ENCODE measurements at regions not wholly inside any gene's neighbourhood (a gene's known extent, or its start where the extent isn't known, plus 50 kb on each side); places are given as distances from the start of the nearest gene placed in this dataset.

- H3K4me3 Mint-ChIP-seq (ENCODE audit: low read depth, unreplicated experiment) = no peak overlapping the region
- H3K27me3 Mint-ChIP-seq (ENCODE audit: unreplicated experiment) = no peaks in the 10 kb centered on the region
- no TSS peak for BruUV-seq (replicated peaks)
- intact Hi-C loops (cut with micrococcal nuclease; ENCODE audit: unreplicated experiment) = no loop called here
- H3K36me3 Mint-ChIP-seq (ENCODE audit: insufficient read depth, unreplicated experiment) = no peaks in the 10 kb centered on the region
- no peak for DNase-seq
- no peak overlapping the region for H3K27ac Mint-ChIP-seq (ENCODE audit: unreplicated experiment)
- H3K4me1 Mint-ChIP-seq (ENCODE audit: low read depth, unreplicated experiment) = no peaks in the 10 kb centered on the region
- no peaks in the 10 kb centered on the region for H3K9me3 Mint-ChIP-seq (ENCODE audit: low read depth, unreplicated experiment)
- no peak for TF ChIP-seq CTCF (IDR thresholded peaks at IDR 0.05; ENCODE audit: unreplicated experiment)
- CTCF ChIA-PET = interaction anchor here (0.7 kb wide), 2 partner anchors 109 to 246 kb away, joined by 4 to 5 read pairs; no protein-coding TSS in a partner anchor
Measured at GRCh38 chr11:70643642-70644041, 245.3 kb downstream of the CTTN start.

DNA sequence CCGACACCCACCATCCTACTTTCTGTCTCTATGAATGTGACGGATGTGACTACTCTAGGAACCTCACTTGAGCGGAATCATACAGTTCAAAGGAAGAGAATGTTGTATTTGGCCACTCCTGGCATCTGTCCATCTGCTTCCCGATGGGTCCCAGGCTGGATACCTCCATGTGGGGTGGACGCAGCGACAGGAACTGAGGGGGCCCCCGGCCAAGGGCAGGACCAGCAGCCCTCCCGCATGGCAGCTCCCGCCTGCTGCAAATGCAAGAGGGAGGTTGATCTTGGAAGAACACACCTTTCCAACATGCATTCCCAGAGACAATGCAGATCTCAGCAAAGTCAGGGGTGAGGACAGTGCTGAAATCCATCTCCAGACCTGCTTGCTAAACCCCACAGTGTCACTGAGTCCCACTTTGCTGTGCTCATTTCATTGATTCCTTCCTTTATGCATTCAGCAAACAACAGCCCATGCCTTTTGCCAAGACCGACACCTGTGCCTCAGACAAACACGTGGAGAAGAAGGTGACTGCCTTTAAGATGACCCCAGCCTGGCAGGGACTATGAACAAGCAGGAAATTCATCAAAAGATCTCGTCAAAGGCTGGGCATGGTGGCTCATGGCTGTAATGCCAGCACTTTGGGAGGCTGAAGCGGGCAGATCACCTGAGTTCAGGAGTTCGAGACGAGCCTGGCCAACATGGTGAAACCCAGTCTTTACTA is 246.2 kb downstream of the CTTN start:
- CTCF ChIA-PET = interaction anchor here (0.5 kb wide), 1 partner anchor 631 kb away, joined by 8 read pairs; no protein-coding TSS in a partner anchor
- no peaks in the 10 kb centered on the region for H3K9me3 Mint-ChIP-seq (ENCODE audit: low read depth, unreplicated experiment)
- BruUV-seq (replicated peaks) = no TSS peak
- no peaks in the 10 kb centered on the region for H3K36me3 Mint-ChIP-seq (ENCODE audit: insufficient read depth, unreplicated experiment)
- DNase-seq = no peak
- H3K4me3 Mint-ChIP-seq (ENCODE audit: low read depth, unreplicated experiment) = no peak overlapping the region
- no peak overlapping the region for H3K27ac Mint-ChIP-seq (ENCODE audit: unreplicated experiment)
- TF ChIP-seq CTCF (IDR thresholded peaks at IDR 0.05; ENCODE audit: unreplicated experiment) = no peak
- no peaks in the 10 kb centered on the region for H3K4me1 Mint-ChIP-seq (ENCODE audit: low read depth, unreplicated experiment)
- intact Hi-C loops (cut with micrococcal nuclease; ENCODE audit: unreplicated experiment) = no loop called here
- no peaks in the 10 kb centered on the region for H3K27me3 Mint-ChIP-seq (ENCODE audit: unreplicated experiment)

DNA sequence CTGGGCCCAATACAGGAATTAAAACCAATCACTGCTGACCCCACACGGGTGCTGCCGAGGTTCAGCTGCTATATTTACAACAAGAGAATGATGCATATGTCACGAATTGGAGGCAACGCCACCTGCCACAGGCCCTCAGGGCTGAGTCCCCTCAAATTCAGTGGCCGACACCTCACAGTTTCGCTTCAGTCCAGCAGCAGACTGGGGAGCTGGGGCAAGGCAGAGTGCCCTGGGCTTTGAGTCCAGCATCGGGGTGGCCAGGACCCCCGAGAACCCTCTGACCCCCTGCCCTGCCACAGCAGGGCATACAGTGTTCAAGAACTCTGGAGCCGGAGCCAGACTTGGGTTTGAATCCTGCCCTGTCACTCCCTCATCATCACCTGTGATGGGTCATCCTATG is 247.2 kb downstream of the CTTN start:
- CTCF ChIA-PET = no interaction called here
- no peak for TF ChIP-seq CTCF (IDR thresholded peaks at IDR 0.05; ENCODE audit: unreplicated experiment)
- Mint-ChIP-seq H3K27me3 (ENCODE audit: unreplicated experiment) (no peaks in the 10 kb centered on the region), H3K4me3 (ENCODE audit: low read depth, unreplicated experiment) (no peak overlapping the region), H3K4me1 (ENCODE audit: low read depth, unreplicated experiment) (no peaks in the 10 kb centered on the region), H3K36me3 (ENCODE audit: insufficient read depth, unreplicated experiment) (peaks cover 5% of the 10 kb centered on the region), H3K27ac (ENCODE audit: unreplicated experiment) (no peak overlapping the region), H3K9me3 (ENCODE audit: low read depth, unreplicated experiment) (no peaks in the 10 kb centered on the region)
- no TSS peak for BruUV-seq (replicated peaks)
- no peak for DNase-seq
- intact Hi-C loops (cut with micrococcal nuclease; ENCODE audit: unreplicated experiment) = no loop called here

DNA sequence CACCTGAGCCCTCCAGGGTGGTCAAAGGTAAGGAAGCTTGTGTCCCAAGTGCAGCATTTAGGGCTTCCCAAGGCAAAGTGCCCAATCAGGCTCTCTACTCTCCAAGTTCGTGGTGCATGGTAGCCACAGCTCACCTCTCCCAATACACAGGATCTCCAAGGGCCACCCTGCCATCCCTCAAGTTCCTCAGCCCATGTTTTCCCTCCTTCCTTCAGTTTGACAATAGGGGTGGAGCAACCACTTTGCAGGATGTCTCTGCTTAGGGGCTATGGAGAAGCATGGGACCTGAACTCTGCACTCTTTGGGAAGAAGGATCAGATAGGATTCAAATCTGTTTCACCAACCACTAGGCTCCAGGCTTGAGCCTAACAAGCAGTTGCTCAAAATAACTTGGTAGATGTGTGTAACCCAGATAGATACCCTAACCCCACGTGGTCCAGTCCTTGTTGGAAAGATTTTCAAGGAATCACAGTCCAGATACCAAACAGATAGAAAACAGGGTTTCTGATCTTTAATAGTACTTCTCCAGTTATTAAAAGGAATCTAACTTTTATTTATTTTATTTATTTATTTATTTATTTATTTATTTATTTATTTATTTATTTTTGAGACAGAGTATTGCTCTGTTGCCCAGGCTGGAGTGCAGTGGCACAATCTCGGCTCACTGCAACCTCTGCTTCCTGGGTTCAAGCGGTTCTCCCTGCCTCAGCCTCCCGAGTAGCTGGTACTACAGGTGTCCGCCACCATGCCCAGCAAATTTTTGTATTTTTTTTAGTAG is 248.1 kb downstream of the CTTN start:
- H3K27ac Mint-ChIP-seq (ENCODE audit: unreplicated experiment) = no peak overlapping the region
- no TSS peak for BruUV-seq (replicated peaks)
- TF ChIP-seq CTCF (IDR thresholded peaks at IDR 0.05; ENCODE audit: unreplicated experiment) = no peak
- peaks cover 6% of the 10 kb centered on the region for H3K36me3 Mint-ChIP-seq (ENCODE audit: insufficient read depth, unreplicated experiment)
- no peak overlapping the region for H3K4me3 Mint-ChIP-seq (ENCODE audit: low read depth, unreplicated experiment)
- CTCF ChIA-PET = no interaction called here
- no peaks in the 10 kb centered on the region for H3K27me3 Mint-ChIP-seq (ENCODE audit: unreplicated experiment)
- no peaks in the 10 kb centered on the region for H3K4me1 Mint-ChIP-seq (ENCODE audit: low read depth, unreplicated experiment)
- DNase-seq = no peak
- intact Hi-C loops (cut with micrococcal nuclease; ENCODE audit: unreplicated experiment) = no loop called here
- no peaks in the 10 kb centered on the region for H3K9me3 Mint-ChIP-seq (ENCODE audit: low read depth, unreplicated experiment)

All from Calu3 (cell line).